ENCODE measurements at regions not wholly inside any gene's neighbourhood (a gene's known extent, or its start where the extent isn't known, plus 50 kb on each side); places are given as distances from the start of the nearest gene placed in this dataset.
"Not testable (repeated sequence)": the region's sequence is repeated elsewhere in the genome, so short reads cannot be mapped to it uniquely, and the experiment has no call there.

DNA sequence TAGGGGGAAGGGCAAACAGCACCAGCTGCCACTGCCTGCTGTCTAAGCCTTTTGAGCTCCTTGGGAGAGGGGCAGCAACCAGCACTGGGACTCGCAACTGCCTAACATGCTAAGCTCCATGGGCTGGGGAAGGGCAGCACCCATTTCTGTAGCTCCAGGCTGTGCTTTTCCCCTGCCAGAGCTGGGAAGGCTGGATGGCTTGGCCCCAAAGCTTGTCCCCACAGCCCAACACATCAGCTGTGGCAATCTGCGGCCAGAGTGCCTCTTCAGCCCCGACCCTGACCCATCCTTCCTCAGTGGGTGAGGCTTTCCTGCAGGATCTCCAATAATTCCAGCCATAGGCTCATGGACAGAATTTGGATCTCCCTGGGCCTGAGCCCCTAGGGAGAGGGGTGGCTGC is 551.3 kb downstream of the TMEM135 start:
- no peaks in the 10 kb centered on the region for H3K79me2 ChIP-seq (ENCODE audit: insufficient read depth, low read length)
- H3K27ac ChIP-seq (ENCODE audit: low read depth, low read length): no peak overlapping the region
- no peaks in the 10 kb centered on the region for H3K36me3 Mint-ChIP-seq (ENCODE audit: low read depth, unreplicated experiment)
- no peak overlapping the region for H3K4me2 ChIP-seq (ENCODE audit: low read length)
- no peaks in the 10 kb centered on the region for H3K9me3 ChIP-seq (ENCODE audit: insufficient read depth, low read depth, low read length)
- no peak overlapping the region for H3K27ac Mint-ChIP-seq (ENCODE audit: unreplicated experiment)
- FAIRE-seq: no peak
- no peaks in the 10 kb centered on the region for H3K27me3 Mint-ChIP-seq (ENCODE audit: low read depth, unreplicated experiment)
- no peak for DNase-seq (ENCODE audit: low read depth)
- no peak overlapping the region for H3K9ac ChIP-seq (ENCODE audit: low read length)
- no peaks in the 10 kb centered on the region for H3K4me1 Mint-ChIP-seq (ENCODE audit: low read depth, unreplicated experiment)
- no peaks in the 10 kb centered on the region for H3K4me1 ChIP-seq (ENCODE audit: insufficient read depth, low read length)
- H3K9me3 Mint-ChIP-seq (ENCODE audit: unreplicated experiment): peaks cover 5% of the 10 kb centered on the region
- no peak overlapping the region for H3K4me3 ChIP-seq (ENCODE audit: insufficient read depth, low read depth, low read length)
- no peaks in the 10 kb centered on the region for H4K20me1 ChIP-seq (ENCODE audit: insufficient read depth, low read length)
- no peak for TF ChIP-seq EZH2 (IDR thresholded peaks at IDR 0.05; ENCODE audit: insufficient read depth, low read length)
- TF ChIP-seq, protein P1, sequence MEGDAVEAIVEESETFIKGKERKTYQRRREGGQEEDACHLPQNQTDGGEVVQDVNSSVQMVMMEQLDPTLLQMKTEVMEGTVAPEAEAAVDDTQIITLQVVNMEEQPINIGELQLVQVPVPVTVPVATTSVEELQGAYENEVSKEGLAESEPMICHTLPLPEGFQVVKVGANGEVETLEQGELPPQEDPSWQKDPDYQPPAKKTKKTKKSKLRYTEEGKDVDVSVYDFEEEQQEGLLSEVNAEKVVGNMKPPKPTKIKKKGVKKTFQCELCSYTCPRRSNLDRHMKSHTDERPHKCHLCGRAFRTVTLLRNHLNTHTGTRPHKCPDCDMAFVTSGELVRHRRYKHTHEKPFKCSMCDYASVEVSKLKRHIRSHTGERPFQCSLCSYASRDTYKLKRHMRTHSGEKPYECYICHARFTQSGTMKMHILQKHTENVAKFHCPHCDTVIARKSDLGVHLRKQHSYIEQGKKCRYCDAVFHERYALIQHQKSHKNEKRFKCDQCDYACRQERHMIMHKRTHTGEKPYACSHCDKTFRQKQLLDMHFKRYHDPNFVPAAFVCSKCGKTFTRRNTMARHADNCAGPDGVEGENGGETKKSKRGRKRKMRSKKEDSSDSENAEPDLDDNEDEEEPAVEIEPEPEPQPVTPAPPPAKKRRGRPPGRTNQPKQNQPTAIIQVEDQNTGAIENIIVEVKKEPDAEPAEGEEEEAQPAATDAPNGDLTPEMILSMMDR (IDR thresholded peaks at IDR 0.05; ENCODE audit: insufficient read depth, low read depth, low read length): no peak
- no peak overlapping the region for H3K4me3 Mint-ChIP-seq (ENCODE audit: unreplicated experiment)
- H3K36me3 ChIP-seq (ENCODE audit: insufficient read depth, low read length): no peaks in the 10 kb centered on the region
- no peaks in the 10 kb centered on the region for H3K27me3 ChIP-seq (ENCODE audit: insufficient read depth, low read length)
- no peak overlapping the region for H2AFZ ChIP-seq (ENCODE audit: low read depth, low read length)

- not testable (repeated sequence) for H3K36me3 ChIP-seq (ENCODE audit: insufficient read depth, low read length); FAIRE-seq; H3K9ac ChIP-seq (ENCODE audit: low read length); H3K4me1 Mint-ChIP-seq (ENCODE audit: low read depth, unreplicated experiment); H2AFZ ChIP-seq (ENCODE audit: low read depth, low read length); H3K27me3 Mint-ChIP-seq (ENCODE audit: low read depth, unreplicated experiment); H3K9me3 Mint-ChIP-seq (ENCODE audit: unreplicated experiment); H3K27ac Mint-ChIP-seq (ENCODE audit: unreplicated experiment); H3K4me1 ChIP-seq (ENCODE audit: insufficient read depth, low read length); H3K4me3 ChIP-seq (ENCODE audit: insufficient read depth, low read depth, low read length); H3K4me2 ChIP-seq (ENCODE audit: low read length); H3K27ac ChIP-seq (ENCODE audit: low read depth, low read length); DNase-seq (ENCODE audit: low read depth); H3K79me2 ChIP-seq (ENCODE audit: insufficient read depth, low read length); H3K4me3 Mint-ChIP-seq (ENCODE audit: unreplicated experiment); H4K20me1 ChIP-seq (ENCODE audit: insufficient read depth, low read length); H3K27me3 ChIP-seq (ENCODE audit: insufficient read depth, low read length); H3K36me3 Mint-ChIP-seq (ENCODE audit: low read depth, unreplicated experiment); H3K9me3 ChIP-seq (ENCODE audit: insufficient read depth, low read depth, low read length)
Measured at GRCh38 chr11:87585613-87586012, 547.9 kb downstream of the TMEM135 start.

- Mint-ChIP-seq H3K9me3 (ENCODE audit: unreplicated experiment) (no peaks in the 10 kb centered on the region), H3K4me3 (ENCODE audit: unreplicated experiment) (no peak overlapping the region), H3K36me3 (ENCODE audit: low read depth, unreplicated experiment) (no peaks in the 10 kb centered on the region), H3K27me3 (ENCODE audit: low read depth, unreplicated experiment) (no peaks in the 10 kb centered on the region), H3K4me1 (ENCODE audit: low read depth, unreplicated experiment) (no peaks in the 10 kb centered on the region), H3K27ac (ENCODE audit: unreplicated experiment) (no peak overlapping the region)
- H3K4me2 ChIP-seq (ENCODE audit: low read length): no peak overlapping the region
- no peaks in the 10 kb centered on the region for H3K9me3 ChIP-seq (ENCODE audit: insufficient read depth, low read depth, low read length)
- H3K27me3 ChIP-seq (ENCODE audit: insufficient read depth, low read length): no peaks in the 10 kb centered on the region
- H3K79me2 ChIP-seq (ENCODE audit: insufficient read depth, low read length): no peaks in the 10 kb centered on the region
- no peaks in the 10 kb centered on the region for H3K4me1 ChIP-seq (ENCODE audit: insufficient read depth, low read length)
- no peak overlapping the region for H3K27ac ChIP-seq (ENCODE audit: low read depth, low read length)
- H3K36me3 ChIP-seq (ENCODE audit: insufficient read depth, low read length): no peaks in the 10 kb centered on the region
- no peaks in the 10 kb centered on the region for H4K20me1 ChIP-seq (ENCODE audit: insufficient read depth, low read length)
- H3K9ac ChIP-seq (ENCODE audit: low read length): no peak overlapping the region
- no peak for TF ChIP-seq EZH2 (IDR thresholded peaks at IDR 0.05; ENCODE audit: insufficient read depth, low read length)
- TF ChIP-seq, protein P1 (IDR thresholded peaks at IDR 0.05; ENCODE audit: insufficient read depth, low read depth, low read length): no peak
- no peak overlapping the region for H2AFZ ChIP-seq (ENCODE audit: low read depth, low read length)
- no peak for FAIRE-seq
- DNase-seq (ENCODE audit: low read depth): no peak
- no peak overlapping the region for H3K4me3 ChIP-seq (ENCODE audit: insufficient read depth, low read depth, low read length)
Measured at GRCh38 chr11:87583931-87584330, 546.2 kb downstream of the TMEM135 start.
